ENCODE measurements at regions not wholly inside any gene's neighbourhood (a gene's known extent, or its start where the extent isn't known, plus 50 kb on each side); places are given as distances from the start of the nearest gene placed in this dataset.

- H3K36me3 ChIP-seq (ENCODE audit: control insufficient read depth, insufficient read depth, low read length), result no peaks in the 10 kb centered on the region
- POLR2A ChIA-PET, result no interaction called here
- intact Hi-C loops (cut with micrococcal nuclease; ENCODE audit: unreplicated experiment), result no loop called here
- H3K9me3 ChIP-seq (ENCODE audit: control insufficient read depth, insufficient read depth, low read depth, low read length), result peaks cover 3% of the 10 kb centered on the region; the same call in 1 of the 2 replicates
- in situ Hi-C loops (cut with HindIII; ENCODE audit: low pct_unique_long_range_greater_than_20kb, low sequenced_read_pairs), result no loop called here
- BruUV-seq (replicated peaks), result no TSS peak
- no peaks in the 10 kb centered on the region for H3K27me3 ChIP-seq (ENCODE audit: control insufficient read depth, insufficient read depth, low read length)
- no peak for ATAC-seq
- TF ChIP-seq SIN3A (IDR thresholded peaks at IDR 0.05; ENCODE audit: borderline replicate concordance, insufficient read depth, low read depth, low read length) (no peak), REST (IDR thresholded peaks at IDR 0.05; ENCODE audit: insufficient read depth in 1 of 2, low read depth in 2 of 2, low read length in 1 of 2) (no peak)
- CTCF ChIA-PET, result no interaction called here
- DNase-seq (ENCODE audit: low read depth, low spot score), result no peak
- H3K4me1 ChIP-seq (ENCODE audit: control insufficient read depth, insufficient read depth, low read length), result no peaks in the 10 kb centered on the region
- H3K27ac ChIP-seq (ENCODE audit: low read length), result no peak overlapping the region
- H3K4me3 ChIP-seq (ENCODE audit: low read depth in 2 of 2, low read length in 2 of 2), result no peak overlapping the region
Measured at GRCh38 chr3:148238421-148238821, 459.3 kb upstream of the AGTR1 start.

- Histone ChIP-seq H3K4me3 (ENCODE audit: low read depth in 2 of 2, low read length in 2 of 2) (no peak overlapping the region), H3K4me1 (ENCODE audit: control insufficient read depth, insufficient read depth, low read length) (no peaks in the 10 kb centered on the region), H3K27me3 (ENCODE audit: control insufficient read depth, insufficient read depth, low read length) (no peaks in the 10 kb centered on the region), H3K27ac (ENCODE audit: low read length) (no peak overlapping the region), H3K9me3 (ENCODE audit: control insufficient read depth, insufficient read depth, low read depth, low read length) (peaks cover 3% of the 10 kb centered on the region; the same call in 1 of the 2 replicates), H3K36me3 (ENCODE audit: control insufficient read depth, insufficient read depth, low read length) (no peaks in the 10 kb centered on the region)
- DNase-seq (ENCODE audit: low read depth, low spot score) (no peak), ATAC-seq (no peak)
- in situ Hi-C loops (cut with HindIII; ENCODE audit: low pct_unique_long_range_greater_than_20kb, low sequenced_read_pairs), result no loop called here
- no TSS peak for BruUV-seq (replicated peaks)
- intact Hi-C loops (cut with micrococcal nuclease; ENCODE audit: unreplicated experiment), result no loop called here
- POLR2A ChIA-PET, result no interaction called here
- CTCF ChIA-PET, result no interaction called here
- no peak for TF ChIP-seq TCF7L2 (IDR thresholded peaks at IDR 0.05; ENCODE audit: low read depth, low read length)
- no peak for TF ChIP-seq POLR2AphosphoS5 (IDR thresholded peaks at IDR 0.05; ENCODE audit: low read depth, low read length)
- no peak for TF ChIP-seq REST (IDR thresholded peaks at IDR 0.05; ENCODE audit: insufficient read depth in 1 of 2, low read depth in 2 of 2, low read length in 1 of 2)
- TF ChIP-seq SIN3A (IDR thresholded peaks at IDR 0.05; ENCODE audit: borderline replicate concordance, insufficient read depth, low read depth, low read length), result no peak
- no peak for TF ChIP-seq CTCF (IDR thresholded peaks at IDR 0.05)
Measured at GRCh38 chr3:148240351-148240750, 457.4 kb upstream of the AGTR1 start.

Measured in Panc1 (cell line).